ENCODE measurements at regions not wholly inside any gene's neighbourhood (a gene's known extent, or its start where the extent isn't known, plus 50 kb on each side); places are given as distances from the start of the nearest gene placed in this dataset.

- no peak for TF ChIP-seq ZNF571 (tag by site-specific recombination; IDR thresholded peaks at IDR 0.05)
- TF ChIP-seq ZEB2 (tag by site-specific recombination; IDR thresholded peaks at IDR 0.05), result no peak
- TF ChIP-seq ZNF148 (tag by site-specific recombination; IDR thresholded peaks at IDR 0.05; ENCODE audit: borderline replicate concordance), result no peak
- no peak for TF ChIP-seq ZNF426 (tag by site-specific recombination; IDR thresholded peaks at IDR 0.05)
- TF ChIP-seq ZBTB6 (tag by site-specific recombination; IDR thresholded peaks at IDR 0.05), result no peak
- TF ChIP-seq ZNF324 (tag by site-specific recombination; IDR thresholded peaks at IDR 0.05), result no peak
- TF ChIP-seq ZBTB44 (tag by site-specific recombination; IDR thresholded peaks at IDR 0.05), result no peak
- no peak for TF ChIP-seq ZNF785 (tag by site-specific recombination; IDR thresholded peaks at IDR 0.05)
- no peak for TF ChIP-seq CTCF (tag by site-specific recombination; IDR thresholded peaks at IDR 0.05)
These were observed 802.0 kb downstream of the C12orf50 start (continued) for GRCh38 chr12:87227162-87227561.

- CTCF ChIA-PET, result interaction anchor here (0.7 kb wide), 1 partner anchor 627 kb away, joined by 4 read pairs; no protein-coding TSS in a partner anchor
- no peaks in the 10 kb centered on the region for H3K9me3 ChIP-seq (ENCODE audit: control insufficient read depth, insufficient read depth, low read depth, low read length)
- H3K36me3 ChIP-seq (ENCODE audit: control insufficient read depth in 2 of 2, insufficient read depth in 1 of 2, low read length in 2 of 2), result no peaks in the 10 kb centered on the region
- TF ChIP-seq ZNF704 (tag by site-specific recombination; IDR thresholded peaks at IDR 0.05) (no peak), PRDM10 (tag by site-specific recombination; IDR thresholded peaks at IDR 0.05) (no peak), ZNF366 (tag by site-specific recombination; conservative IDR thresholded peaks at IDR 0.05) (no peak), SCRT2 (tag by site-specific recombination; IDR thresholded peaks at IDR 0.05) (no peak), ZNF350 (tag by site-specific recombination; IDR thresholded peaks at IDR 0.05) (no peak), ZNF18 (tag by site-specific recombination; IDR thresholded peaks at IDR 0.05) (no peak), IKZF3 (tag by site-specific recombination; IDR thresholded peaks at IDR 0.05) (no peak), ELK4 (IDR thresholded peaks at IDR 0.05; ENCODE audit: borderline replicate concordance, low read depth, low read length) (no peak), ZNF473 (tag by site-specific recombination; IDR thresholded peaks at IDR 0.05) (no peak)
- no peak overlapping the region for H3K27ac ChIP-seq (ENCODE audit: extremely low read depth, low read depth, low read length)
- POLR2A ChIA-PET, result no interaction called here
- H3K4me1 ChIP-seq (ENCODE audit: control insufficient read depth, insufficient read depth, low read length), result no peaks in the 10 kb centered on the region
- no peak overlapping the region for H3K4me3 ChIP-seq (ENCODE audit: low read depth, low read length)
These were observed 811.7 kb downstream of the C12orf50 start for GRCh38 chr12:87217491-87217890.
